GM18909 (cell line): ENCODE measurements at regions not wholly inside any gene's neighbourhood (a gene's known extent, or its start where the extent isn't known, plus 50 kb on each side); places are given as distances from the start of the nearest gene placed in this dataset.

Experiments
- ATAC-seq: cut with Tn5 transposase; IDR thresholded peaks from one replicate; pipeline ENCODE4 v1.9.1; 2021; ENCODE audit warnings: mild to moderate bottlenecking; ENCODE audit not compliant: unreplicated experiment, poor library complexity

- no peak for ATAC-seq
These were observed 139.8 kb upstream of the ERCC6L2 start for GRCh38 chr9:95735701-95736100.

GRCh38 chr9:95733741-95734666, 141.5 kb upstream of the ERCC6L2 start:
- no peak for ATAC-seq

- no peak for ATAC-seq
These were observed 142.4 kb upstream of the ERCC6L2 start for GRCh38 chr9:95732802-95733688.

- ATAC-seq, result no peak
These were observed 143.6 kb upstream of the ERCC6L2 start for GRCh38 chr9:95731876-95732275.

- ATAC-seq, result no peak
These were observed 145.7 kb upstream of the ERCC6L2 start for GRCh38 chr9:95729669-95730368.

GRCh38 chr9:95729046-95729445, 146.4 kb upstream of the ERCC6L2 start:
- ATAC-seq, result no peak

- no peak for ATAC-seq
These were observed 147.5 kb upstream of the ERCC6L2 start for GRCh38 chr9:95727947-95728520.

GRCh38 chr9:95726756-95727155, 148.7 kb upstream of the ERCC6L2 start:
- no peak for ATAC-seq

GRCh38 chr9:95725045-95725444, 150.4 kb upstream of the ERCC6L2 start:
- peak; percentile 17 for ATAC-seq

GRCh38 chr9:95724253-95724991, 151.1 kb upstream of the ERCC6L2 start:
- ATAC-seq, result peak; percentile 96

GRCh38 chr9:95722141-95722540, 153.3 kb upstream of the ERCC6L2 start:
- no peak for ATAC-seq

- no peak for ATAC-seq
These were observed 154.4 kb upstream of the ERCC6L2 start for GRCh38 chr9:95721061-95721531.

GRCh38 chr9:95720496-95720895, 155.0 kb upstream of the ERCC6L2 start:
- ATAC-seq, result no peak

GRCh38 chr9:95719354-95719753, 156.1 kb upstream of the ERCC6L2 start:
- ATAC-seq, result no peak

GRCh38 chr9:95718263-95718662, 157.2 kb upstream of the ERCC6L2 start:
- ATAC-seq, result no peak

GRCh38 chr9:95715868-95716435, 159.5 kb upstream of the ERCC6L2 start:
- no peak for ATAC-seq

- no peak for ATAC-seq
These were observed 165.0 kb upstream of the ERCC6L2 start for GRCh38 chr9:95710446-95710845.

GRCh38 chr9:95696701-95697100, 178.8 kb upstream of the ERCC6L2 start:
- no peak for ATAC-seq

GRCh38 chr9:95691435-95691834, 174.7 kb upstream of the PTCH1 start:
- ATAC-seq, result no peak
